ENCODE measurements at regions not wholly inside any gene's neighbourhood (a gene's known extent, or its start where the extent isn't known, plus 50 kb on each side); places are given as distances from the start of the nearest gene placed in this dataset.

GRCh38 chr17:5785867-5786509, 201.7 kb upstream of the NLRP1 start:
- DNase-seq (ENCODE audit: low read depth, low spot score), result no peak

- no peak for DNase-seq (ENCODE audit: low read depth, low spot score)
Observed at GRCh38 chr17:5786510-5786875, 202.2 kb upstream of the NLRP1 start.

DNA sequence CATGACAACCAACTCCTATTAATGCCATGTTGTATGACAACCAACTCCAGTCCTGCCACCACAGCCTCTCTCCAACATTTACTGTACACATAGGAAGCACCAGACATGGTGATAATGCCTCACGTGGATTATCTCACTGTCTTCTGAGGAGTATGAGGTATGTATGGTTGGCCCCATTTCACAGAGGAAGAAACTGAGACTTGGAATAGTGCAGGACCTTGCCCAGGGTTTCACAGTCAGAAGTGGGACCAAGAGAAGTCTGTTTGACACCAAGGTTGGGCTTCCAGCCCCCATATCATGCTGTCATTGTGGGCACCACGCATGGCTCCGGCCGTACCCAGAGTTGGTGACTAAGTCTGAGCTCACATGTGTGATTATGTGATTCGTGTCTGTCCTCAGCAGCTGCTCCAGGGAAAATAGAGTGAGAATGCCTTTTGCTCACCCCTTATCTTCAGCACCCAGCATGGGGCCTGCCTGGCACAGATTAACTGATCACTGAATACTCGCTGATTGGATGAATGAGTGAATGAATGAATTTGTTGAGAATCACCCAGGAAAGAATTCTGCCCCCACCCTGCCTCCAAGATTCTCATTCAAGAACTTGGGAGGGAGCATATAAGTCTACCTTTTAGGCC, 204.1 kb upstream of the NLRP1 start:
- DNase-seq (ENCODE audit: low read depth, low spot score), result no peak

- no peak for DNase-seq (ENCODE audit: low read depth, low spot score)
Observed at GRCh38 chr17:5789528-5789927, 205.2 kb upstream of the NLRP1 start.

GRCh38 chr17:5793157-5793556, 208.8 kb upstream of the NLRP1 start:
- DNase-seq (ENCODE audit: low read depth, low spot score), result no peak

GRCh38 chr17:5793899-5794298, 209.6 kb upstream of the NLRP1 start:
- DNase-seq (ENCODE audit: low read depth, low spot score), result no peak

GRCh38 chr17:5794385-5794784, 210.1 kb upstream of the NLRP1 start:
- no peak for DNase-seq (ENCODE audit: low read depth, low spot score)

DNA sequence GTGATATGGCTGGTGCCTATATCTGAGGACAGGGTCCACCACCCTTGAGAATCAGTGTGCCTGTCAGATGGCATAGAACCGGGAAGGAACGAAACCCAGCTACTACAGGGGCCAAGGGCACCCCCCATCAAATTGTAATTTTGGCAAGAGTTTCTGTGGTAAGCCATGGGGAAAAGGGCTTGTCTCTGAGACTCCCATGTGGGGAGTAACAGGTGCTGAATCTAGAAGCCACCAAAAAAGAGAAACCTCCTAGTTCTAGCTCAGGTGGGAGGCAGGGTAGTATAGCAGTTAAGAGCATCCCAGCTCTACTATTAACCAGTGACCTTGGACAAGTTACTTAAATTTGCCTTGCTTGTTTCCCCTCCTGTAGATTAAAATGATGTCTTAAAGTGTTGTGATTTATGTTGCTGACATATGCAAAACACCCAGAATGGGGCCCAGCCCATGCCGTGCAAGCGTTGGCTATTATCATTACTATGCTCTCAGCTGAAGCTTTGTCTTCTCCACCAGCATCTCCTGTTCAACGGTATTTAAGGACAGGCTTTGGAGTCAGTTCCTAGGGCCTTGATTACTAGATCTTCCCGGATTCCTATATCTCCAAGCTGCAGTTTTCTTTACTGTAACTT, 210.7 kb upstream of the NLRP1 start:
- DNase-seq (ENCODE audit: low read depth, low spot score), result no peak

DNA sequence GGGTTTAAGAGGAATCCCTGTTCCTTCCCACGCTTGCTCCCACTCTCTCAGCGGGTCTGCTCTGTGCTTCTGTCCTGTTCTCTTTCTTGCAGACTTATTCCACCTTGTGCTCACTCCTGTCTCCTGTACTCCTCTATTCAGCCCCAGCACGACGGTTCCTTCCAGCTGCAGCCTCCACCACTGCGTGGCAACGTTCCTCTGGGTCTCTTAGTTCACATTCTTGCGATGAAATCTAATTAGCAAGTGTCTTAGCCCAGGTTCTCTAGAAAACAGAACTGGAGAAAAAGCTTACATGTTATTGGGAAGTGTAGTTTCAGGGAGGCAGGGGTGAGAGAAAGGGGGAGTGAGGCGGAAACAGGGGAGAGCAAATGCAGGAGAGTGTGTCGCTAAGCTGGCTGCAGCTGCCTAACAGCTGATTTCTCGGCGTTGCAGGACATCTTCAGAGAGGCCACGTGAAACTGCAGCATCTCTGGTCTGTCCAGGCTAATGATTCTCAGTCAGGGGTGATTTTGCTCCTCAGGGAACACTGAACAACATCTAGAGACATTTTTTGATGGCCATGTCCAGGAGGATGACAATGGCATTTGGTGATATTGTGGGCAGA, 213.2 kb upstream of the NLRP1 start:
- DNase-seq (ENCODE audit: low read depth, low spot score), result no peak

- DNase-seq (ENCODE audit: low read depth, low spot score), result no peak
Observed at GRCh38 chr17:5798094-5798493, 213.8 kb upstream of the NLRP1 start.

DNA sequence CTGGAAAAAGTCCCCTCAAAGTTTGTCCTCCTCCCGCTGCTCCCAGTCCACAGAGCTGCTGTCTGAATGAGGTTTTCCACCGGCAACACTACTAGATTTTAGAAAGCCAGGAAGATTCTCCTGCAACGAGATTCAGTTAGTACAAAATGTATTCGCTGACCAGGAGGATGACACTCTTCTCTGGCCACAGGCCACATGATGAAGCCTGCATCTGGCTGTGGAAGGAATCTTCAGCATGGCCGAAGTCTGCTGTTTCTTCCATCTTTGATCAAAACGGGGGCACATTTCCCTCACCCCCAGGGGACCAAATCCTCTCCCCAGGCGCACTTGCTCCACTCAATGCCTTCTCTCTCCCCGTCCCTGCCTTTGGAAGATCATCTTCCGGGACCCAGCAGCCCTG, 215.8 kb upstream of the NLRP1 start:
- no peak for DNase-seq (ENCODE audit: low read depth, low spot score)

GRCh38 chr17:5800646-5801045, 216.3 kb upstream of the NLRP1 start:
- no peak for DNase-seq (ENCODE audit: low read depth, low spot score)

DNA sequence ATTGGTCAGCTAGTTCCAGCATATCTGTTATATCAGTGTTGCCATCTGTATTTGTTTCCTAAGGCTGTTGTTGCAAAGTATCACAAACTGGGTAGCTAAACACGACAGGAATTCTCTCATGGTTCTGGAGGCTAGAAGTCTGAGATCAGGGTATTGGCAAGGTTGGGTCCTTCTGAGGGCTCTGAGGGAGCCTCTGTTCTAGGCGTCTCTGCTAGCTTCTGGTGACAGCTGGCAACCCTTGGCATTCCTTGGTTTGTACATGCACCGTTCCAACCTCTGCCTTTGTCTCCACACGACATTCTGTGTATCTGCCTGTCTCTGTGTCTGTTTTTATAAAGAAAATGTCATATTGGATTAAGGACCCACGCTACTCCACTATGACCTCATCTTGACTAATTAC, 219.9 kb upstream of the NLRP1 start:
- no peak for DNase-seq (ENCODE audit: low read depth, low spot score)

GRCh38 chr17:5809056-5809455, 224.7 kb upstream of the NLRP1 start:
- no peak for DNase-seq (ENCODE audit: low read depth, low spot score)

- DNase-seq (ENCODE audit: low read depth, low spot score), result no peak
Observed at GRCh38 chr17:5809580-5810188, 225.4 kb upstream of the NLRP1 start.

- no peak for DNase-seq (ENCODE audit: low read depth, low spot score)
Observed at GRCh38 chr17:5812590-5812989, 228.3 kb upstream of the NLRP1 start.

DNA sequence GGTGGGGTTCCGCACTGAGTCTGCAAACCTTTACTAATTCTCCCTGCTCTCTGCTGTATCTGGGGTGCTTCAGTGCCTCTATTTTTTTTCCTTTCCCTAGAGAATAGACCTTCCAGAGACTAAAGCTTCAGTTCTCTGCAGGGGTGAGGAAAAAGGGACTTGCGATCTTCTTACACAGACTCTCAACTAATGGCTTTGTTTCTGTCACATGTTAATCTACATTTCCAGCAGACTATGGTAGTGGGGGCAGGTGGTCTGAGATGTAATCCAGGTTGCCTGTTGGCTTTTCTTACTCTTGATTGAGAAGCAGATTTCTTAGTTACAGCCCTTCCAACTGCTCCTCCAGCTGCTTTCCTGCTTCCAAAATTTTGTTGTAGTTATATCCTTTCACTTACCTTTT, 229.0 kb upstream of the NLRP1 start:
- DNase-seq (ENCODE audit: low read depth, low spot score), result no peak

DNA sequence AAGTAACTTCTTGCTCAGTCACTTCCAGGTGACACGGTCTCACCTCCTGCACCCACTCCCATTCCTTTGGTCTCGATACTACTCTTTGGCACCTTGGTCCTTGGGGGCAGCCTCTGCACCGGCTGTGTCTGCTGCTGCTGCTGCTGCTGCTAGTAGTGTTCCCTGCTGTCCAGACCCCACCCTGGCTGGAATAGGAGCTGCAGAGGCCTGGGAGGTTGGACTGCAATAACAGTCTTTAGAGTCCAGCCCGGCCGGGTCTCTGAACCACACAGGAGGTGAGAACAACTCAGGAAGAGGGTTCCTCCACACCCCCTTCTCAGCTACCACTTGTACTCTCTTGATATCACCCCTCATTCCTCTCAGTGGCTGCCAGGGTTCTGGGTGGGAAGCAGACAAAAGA, 231.1 kb upstream of the NLRP1 start:
- DNase-seq (ENCODE audit: low read depth, low spot score), result no peak

DNA sequence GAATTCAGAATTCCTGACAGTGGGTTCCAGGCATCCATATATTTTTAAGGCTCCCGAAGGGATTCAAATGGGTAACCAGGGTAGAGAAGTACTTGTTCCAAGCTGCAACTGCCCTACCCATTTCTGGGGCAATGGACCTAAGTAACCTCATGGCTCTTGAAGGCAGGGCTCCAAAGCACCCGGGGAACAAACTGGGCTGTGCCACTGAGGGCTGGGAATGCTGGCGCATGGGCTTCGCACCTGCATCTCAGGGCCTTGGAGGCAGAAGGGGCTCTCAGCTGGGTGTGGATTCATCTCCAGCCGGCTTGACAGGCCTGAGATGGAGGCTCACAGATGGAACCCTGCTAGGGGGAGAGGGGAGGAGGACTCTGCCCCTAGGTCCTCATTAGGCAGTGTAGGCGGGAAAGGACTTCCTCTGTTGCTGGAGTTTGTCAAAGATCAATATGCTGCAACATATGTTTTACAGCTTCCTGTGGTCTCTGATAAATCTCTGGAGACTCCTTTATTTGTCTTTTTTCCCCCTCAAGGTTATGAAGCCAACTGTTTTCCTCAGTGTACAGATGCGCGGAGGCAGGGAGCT, 232.3 kb upstream of the NLRP1 start:
- DNase-seq (ENCODE audit: low read depth, low spot score), result no peak

DNA sequence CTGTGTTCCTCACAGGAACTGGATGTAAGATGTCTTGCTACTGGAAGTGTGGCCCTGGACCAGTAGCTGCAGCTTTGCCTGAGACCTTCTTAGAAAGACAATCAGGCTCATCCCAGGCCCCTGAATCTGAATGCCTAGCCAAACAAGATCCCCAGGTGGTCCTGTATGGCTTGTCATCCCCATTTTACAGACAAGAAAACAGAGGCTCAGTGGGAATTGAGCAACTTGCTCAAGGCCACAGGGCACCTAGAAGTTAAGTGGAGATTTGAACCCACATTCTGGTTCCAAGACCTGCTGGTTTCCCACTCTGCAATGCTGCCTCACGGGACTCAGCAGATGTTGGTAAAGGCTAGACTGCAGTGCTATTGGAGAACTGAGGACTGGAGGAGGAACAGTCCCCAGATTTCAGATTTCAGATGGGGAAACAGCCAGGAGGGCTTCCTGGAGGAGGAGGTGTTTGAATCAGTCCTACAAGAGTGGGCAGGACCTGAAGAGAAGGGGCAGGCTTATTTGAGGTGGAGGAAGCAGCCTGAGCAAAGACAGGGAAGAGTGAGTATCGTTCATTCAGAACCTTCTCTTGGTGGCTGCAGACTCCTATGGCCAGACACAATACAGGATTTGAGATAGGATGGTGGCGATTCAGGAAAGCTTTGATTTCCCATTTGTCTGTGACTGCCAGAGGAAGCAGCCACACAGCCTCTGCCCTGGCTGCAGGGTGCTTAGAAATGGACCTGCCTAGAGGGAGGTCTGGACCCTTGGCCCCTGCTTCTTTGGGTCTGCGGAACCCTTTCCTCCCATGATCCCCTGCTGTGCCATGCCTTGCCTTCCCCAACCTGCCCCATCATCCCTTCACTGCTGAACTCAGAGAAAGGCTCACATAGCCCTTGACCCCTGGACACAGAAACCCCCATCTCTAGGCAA, 233.4 kb upstream of the NLRP1 start:
- DNase-seq (ENCODE audit: low read depth, low spot score), result no peak

- DNase-seq (ENCODE audit: low read depth, low spot score), result no peak
Observed at GRCh38 chr17:5819396-5819795, 235.1 kb upstream of the NLRP1 start.
